GM19397 (cell line): ENCODE measurements at regions not wholly inside any gene's neighbourhood (a gene's known extent, or its start where the extent isn't known, plus 50 kb on each side); places are given as distances from the start of the nearest gene placed in this dataset.
A peak's percentile ranks its signal among the peaks of the same experiment; 100 is the strongest.

ENCODE experiments used
- ATAC-seq: cut with Tn5 transposase; IDR thresholded peaks from one replicate; pipeline ENCODE4 v1.9.1; 2021; ENCODE audit warnings: mild to moderate bottlenecking, moderate library complexity; ENCODE audit not compliant: unreplicated experiment

- no peak for ATAC-seq
These were observed 276.6 kb upstream of the GATB start for GRCh38 chr4:152037435-152037834.

DNA sequence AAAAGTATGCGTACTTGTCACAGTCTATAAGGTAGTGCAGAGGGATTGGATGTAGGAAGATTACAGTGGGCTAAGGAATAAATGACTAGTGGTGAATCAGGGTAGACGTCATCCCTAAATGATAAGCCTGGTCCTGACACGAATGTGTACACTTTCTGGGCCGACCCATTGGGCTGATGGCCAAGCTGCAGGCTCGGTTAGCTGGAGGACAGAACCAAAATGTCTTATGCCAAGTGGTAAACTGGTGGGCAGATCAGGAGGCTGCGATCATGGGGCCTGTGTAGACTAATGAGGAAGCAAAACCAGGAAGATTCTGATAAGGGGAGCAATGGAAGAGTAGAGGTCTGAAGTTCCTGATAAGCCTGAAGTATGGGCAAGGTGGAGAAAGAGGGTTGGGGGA, 272.8 kb upstream of the GATB start:
- no peak for ATAC-seq

GRCh38 chr4:152032722-152033131, 271.9 kb upstream of the GATB start:
- no peak for ATAC-seq

- no peak for ATAC-seq
These were observed 268.8 kb upstream of the GATB start for GRCh38 chr4:152029631-152030030.

- peak; percentile 74 for ATAC-seq
These were observed 267.3 kb upstream of the GATB start for GRCh38 chr4:152028131-152028530.

- ATAC-seq, result no peak
These were observed 264.1 kb upstream of the GATB start for GRCh38 chr4:152024881-152025280.

GRCh38 chr4:152023674-152024073, 262.9 kb upstream of the GATB start:
- ATAC-seq, result no peak

DNA sequence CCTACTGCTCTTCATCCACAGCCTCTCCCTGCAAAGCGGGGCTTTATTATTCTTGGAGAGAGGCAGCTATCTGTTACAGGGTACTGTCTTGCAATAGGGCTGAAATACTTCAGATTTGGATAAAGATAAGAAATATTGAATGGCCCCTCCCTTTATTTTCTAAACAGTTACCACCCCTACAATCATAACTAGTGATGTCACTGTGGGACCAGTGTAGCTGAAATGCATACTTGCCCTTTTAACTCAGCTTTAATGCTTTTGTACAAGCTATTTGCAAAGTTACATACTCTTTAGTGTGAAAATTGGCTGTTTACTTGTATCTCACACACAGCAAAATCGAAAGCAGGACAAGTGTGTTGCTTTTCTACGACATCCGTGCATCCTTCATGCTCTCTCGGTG, 261.7 kb upstream of the GATB start:
- ATAC-seq, result no peak

GRCh38 chr4:152021788-152022438, 261.1 kb upstream of the GATB start:
- no peak for ATAC-seq

- ATAC-seq, result no peak
These were observed 259.3 kb upstream of the GATB start for GRCh38 chr4:152020073-152020472.

DNA sequence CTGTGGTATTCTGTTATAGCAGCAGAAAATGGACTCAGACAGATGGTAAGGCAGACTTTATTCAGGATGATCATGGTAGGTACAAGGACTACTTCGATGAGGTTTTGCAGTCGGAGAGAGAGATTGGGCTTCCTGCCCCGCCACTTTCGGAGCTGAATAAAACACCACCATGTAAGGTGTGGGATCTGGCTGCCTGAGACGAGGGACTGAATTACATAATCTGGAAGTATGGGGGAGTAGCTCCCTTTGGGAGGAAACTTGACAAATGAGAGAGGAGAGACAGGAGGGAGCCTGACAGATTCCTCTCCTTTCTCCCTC, 255.5 kb upstream of the GATB start:
- ATAC-seq, result no peak

DNA sequence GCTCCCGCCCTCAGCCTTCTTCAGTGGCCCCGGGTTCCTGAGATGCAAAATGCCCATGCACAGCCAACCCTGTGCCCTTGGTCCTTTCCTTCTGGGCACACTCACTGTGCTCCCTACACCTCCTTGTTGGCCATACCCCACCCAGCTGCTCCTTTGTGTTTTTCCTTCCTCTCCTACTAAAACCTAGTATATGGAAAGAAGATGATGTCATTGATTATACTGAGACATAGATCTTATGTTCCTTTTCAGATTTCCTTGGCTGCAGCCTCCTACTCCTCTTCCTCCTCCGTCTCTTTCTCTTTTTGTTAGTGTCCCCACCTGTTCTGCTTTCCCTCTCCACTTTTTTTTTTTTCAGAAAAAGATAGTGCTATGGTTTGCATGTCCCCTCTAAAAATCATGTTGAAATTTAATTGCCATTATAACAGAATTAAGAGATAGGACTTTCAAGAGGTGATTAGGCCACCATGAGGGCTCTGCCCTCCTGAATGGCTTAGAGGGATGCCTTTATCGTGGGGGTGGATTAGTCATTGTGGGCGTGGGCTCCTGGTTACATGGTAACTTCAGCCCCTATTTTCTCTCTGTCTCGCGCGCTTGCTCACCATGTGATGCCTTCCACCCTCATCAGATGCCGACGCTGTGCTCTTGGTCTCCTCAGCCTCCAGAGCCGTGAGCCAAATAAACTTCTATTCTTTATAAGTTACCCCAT, 254.9 kb upstream of the GATB start:
- ATAC-seq, result no peak

- peak; percentile 89 for ATAC-seq
These were observed 253.5 kb upstream of the GATB start for GRCh38 chr4:152014280-152014679.

DNA sequence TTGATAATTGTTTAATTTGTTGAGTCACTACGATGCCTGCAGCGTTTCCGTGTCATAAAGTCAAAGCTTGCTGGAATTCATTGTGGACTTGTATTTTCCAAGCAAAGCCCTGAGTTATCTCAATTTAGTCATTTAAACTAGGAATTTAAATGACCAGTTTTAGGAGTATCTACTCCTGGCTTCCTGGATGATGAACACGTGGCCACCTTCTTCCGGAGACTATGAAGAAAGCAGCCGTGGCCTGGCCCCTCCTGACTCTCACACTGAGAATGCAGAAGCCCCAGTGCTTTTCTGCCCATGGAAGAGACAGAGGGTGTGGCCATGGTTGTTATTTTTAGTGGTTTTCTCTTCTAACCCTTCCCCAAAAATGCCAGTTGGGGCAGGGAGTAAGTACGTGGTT, 250.7 kb upstream of the GATB start:
- no peak for ATAC-seq

- ATAC-seq, result no peak
These were observed 249.9 kb upstream of the GATB start for GRCh38 chr4:152010710-152011079.

GRCh38 chr4:152009983-152010709, 249.3 kb upstream of the GATB start:
- ATAC-seq, result no peak

DNA sequence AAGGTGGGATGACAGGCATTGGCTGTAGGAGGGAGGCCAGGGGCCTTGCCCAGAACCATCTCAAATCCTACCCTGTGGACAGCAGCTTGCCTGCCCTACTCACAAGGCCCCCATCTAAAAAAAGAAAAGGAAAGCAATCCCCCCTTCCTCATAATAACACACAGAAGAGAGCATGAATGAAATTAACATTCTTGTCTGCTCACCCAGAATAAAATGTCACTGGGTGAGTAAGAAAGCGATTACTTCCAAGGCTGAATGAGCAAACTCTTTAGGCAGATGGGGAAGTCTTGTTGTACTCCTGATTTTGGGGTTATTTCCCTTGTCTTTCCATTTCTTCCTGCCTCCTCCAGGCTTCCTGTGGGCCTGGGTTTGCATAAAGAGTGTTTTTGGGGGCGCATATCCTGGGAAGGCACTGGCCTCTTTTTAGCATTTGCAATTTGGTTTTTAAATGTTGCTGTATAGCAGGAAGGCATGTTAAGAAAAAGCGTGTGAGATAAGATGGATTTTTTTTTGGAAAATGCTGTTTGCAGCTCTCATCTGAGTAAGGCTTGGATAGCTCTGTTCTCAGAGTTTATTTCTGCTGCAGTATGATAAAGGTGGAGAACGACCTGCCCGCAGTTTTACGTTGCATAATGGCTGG, 248.3 kb upstream of the GATB start:
- ATAC-seq, result no peak

GRCh38 chr4:152007111-152007510, 246.3 kb upstream of the GATB start:
- ATAC-seq, result no peak

GRCh38 chr4:152004801-152005200, 244.0 kb upstream of the GATB start:
- no peak for ATAC-seq

GRCh38 chr4:152000518-152000917, 239.7 kb upstream of the GATB start:
- ATAC-seq, result no peak

GRCh38 chr4:151998723-151999122, 237.9 kb upstream of the GATB start:
- no peak for ATAC-seq

GRCh38 chr4:151997461-151997860, 236.7 kb upstream of the GATB start:
- no peak for ATAC-seq
